ENCODE measurements at regions not wholly inside any gene's neighbourhood (a gene's known extent, or its start where the extent isn't known, plus 50 kb on each side); places are given as distances from the start of the nearest gene placed in this dataset.

DNA sequence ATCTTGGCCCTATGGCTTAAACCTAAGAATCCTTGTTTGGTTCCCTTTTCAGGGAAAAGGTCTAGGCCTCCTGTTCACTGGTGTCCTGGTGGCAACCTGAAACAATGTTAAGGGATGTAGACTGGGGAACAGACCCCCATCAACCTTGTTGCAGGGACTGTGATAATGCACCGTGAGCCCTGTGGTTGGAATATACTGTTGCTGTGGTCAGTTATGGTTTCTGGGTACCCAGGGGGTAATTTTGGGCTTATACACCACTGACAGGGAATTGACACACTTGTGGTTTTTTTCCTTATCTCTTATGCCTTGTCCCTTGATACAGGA, 64.0 kb upstream of the WDR1 start:
- Mint-ChIP-seq H3K4me1 (peaks cover 7% of the 10 kb centered on the region), H3K27ac (no peak overlapping the region), H3K36me3 (no peaks in the 10 kb centered on the region), H3K27me3 (ENCODE audit: low read depth) (no peaks in the 10 kb centered on the region), H3K9me3 (peaks cover 8% of the 10 kb centered on the region), H3K4me3 (no peak overlapping the region)
- no peak for DNase-seq (ENCODE audit: low spot score in 2 of 2, unreplicated experiment in 2 of 2)
- TF ChIP-seq, protein P1, sequence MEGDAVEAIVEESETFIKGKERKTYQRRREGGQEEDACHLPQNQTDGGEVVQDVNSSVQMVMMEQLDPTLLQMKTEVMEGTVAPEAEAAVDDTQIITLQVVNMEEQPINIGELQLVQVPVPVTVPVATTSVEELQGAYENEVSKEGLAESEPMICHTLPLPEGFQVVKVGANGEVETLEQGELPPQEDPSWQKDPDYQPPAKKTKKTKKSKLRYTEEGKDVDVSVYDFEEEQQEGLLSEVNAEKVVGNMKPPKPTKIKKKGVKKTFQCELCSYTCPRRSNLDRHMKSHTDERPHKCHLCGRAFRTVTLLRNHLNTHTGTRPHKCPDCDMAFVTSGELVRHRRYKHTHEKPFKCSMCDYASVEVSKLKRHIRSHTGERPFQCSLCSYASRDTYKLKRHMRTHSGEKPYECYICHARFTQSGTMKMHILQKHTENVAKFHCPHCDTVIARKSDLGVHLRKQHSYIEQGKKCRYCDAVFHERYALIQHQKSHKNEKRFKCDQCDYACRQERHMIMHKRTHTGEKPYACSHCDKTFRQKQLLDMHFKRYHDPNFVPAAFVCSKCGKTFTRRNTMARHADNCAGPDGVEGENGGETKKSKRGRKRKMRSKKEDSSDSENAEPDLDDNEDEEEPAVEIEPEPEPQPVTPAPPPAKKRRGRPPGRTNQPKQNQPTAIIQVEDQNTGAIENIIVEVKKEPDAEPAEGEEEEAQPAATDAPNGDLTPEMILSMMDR (IDR thresholded peaks at IDR 0.05; ENCODE audit: unreplicated experiment) = no peak

- H3K27me3 Mint-ChIP-seq (ENCODE audit: low read depth) = no peaks in the 10 kb centered on the region
- TF ChIP-seq, protein P1 (IDR thresholded peaks at IDR 0.05; ENCODE audit: unreplicated experiment) = no peak
- no peaks in the 10 kb centered on the region for H3K36me3 Mint-ChIP-seq
- H3K4me1 Mint-ChIP-seq = peaks cover 12% of the 10 kb centered on the region
- DNase-seq (ENCODE audit: low spot score in 2 of 2, unreplicated experiment in 2 of 2) = no peak
- peaks cover 8% of the 10 kb centered on the region for H3K9me3 Mint-ChIP-seq
- no peak overlapping the region for H3K4me3 Mint-ChIP-seq
- H3K27ac Mint-ChIP-seq = no peak overlapping the region
Observed at GRCh38 chr4:10179957-10180602, 63.5 kb upstream of the WDR1 start.

- TF ChIP-seq, protein P1 (IDR thresholded peaks at IDR 0.05; ENCODE audit: unreplicated experiment) = no peak
Observed at GRCh38 chr4:10178763-10179162, 62.2 kb upstream of the WDR1 start.

GRCh38 chr4:10175626-10176025, 59.0 kb upstream of the WDR1 start:
- no peaks in the 10 kb centered on the region for H3K27me3 Mint-ChIP-seq (ENCODE audit: low read depth)
- no peak for DNase-seq (ENCODE audit: low spot score in 2 of 2, unreplicated experiment in 2 of 2)
- TF ChIP-seq, protein P1 (IDR thresholded peaks at IDR 0.05; ENCODE audit: unreplicated experiment) = no peak
- H3K4me1 Mint-ChIP-seq = peaks cover 52% of the 10 kb centered on the region
- H3K9me3 Mint-ChIP-seq = peaks cover 4% of the 10 kb centered on the region
- peak overlapping the region; percentile 92 for H3K27ac Mint-ChIP-seq
- no peaks in the 10 kb centered on the region for H3K36me3 Mint-ChIP-seq
- H3K4me3 Mint-ChIP-seq = no peak overlapping the region

More at GRCh38 chr4:10178763-10179162, 62.2 kb upstream of the WDR1 start:
- no peak for DNase-seq (ENCODE audit: low spot score in 2 of 2, unreplicated experiment in 2 of 2)
- Mint-ChIP-seq H3K9me3 (peaks cover 8% of the 10 kb centered on the region), H3K4me3 (no peak overlapping the region), H3K4me1 (peaks cover 24% of the 10 kb centered on the region), H3K36me3 (no peaks in the 10 kb centered on the region), H3K27me3 (ENCODE audit: low read depth) (no peaks in the 10 kb centered on the region), H3K27ac (no peak overlapping the region)

DNA sequence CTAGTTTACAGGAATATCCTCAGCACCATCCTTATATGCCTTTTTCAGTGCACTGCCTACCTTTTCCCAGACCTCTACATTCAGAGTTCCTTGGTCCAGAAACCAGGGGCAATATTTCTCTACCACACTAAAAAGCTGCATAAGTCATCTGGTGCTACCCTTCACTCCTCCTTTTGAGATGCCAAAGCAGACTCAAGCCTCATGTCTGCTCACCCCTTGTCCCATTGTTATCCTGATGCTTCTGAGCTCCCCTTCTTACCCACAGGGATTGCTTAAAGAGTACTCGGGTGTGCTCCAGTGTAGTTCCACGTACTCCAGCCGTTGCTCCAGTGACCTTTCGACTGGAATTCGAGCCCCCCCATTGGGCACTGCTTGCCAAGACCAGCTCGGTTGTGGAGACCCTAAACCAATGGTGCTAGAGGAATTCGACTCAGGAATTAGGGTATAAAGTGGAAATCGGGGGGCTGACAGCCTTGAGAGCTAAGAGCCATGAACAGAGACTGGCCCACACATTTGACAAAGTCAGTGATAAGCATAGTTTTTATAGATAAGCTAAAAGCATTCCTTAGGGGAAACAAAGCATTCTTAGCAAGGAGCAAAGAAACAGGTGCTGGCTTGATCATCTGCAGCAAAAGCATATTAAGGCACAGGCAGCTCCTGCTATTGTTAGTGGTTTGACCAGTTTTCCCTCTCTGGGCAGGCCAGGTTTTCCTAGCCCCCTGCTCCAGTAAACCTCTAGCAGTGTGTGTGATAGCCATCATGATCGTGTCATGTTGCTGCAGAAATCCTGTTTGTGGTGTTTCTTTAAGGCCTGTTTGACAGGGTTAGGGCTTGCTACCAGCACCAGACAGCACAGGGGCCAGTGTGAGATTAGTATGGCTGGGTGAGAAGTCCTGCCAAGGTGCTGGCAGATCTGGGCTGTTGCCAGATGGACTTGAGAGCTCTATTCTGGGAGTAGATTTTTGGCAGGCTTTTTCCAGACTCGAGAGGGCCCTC, 57.5 kb upstream of the WDR1 start:
- Mint-ChIP-seq H3K27me3 (ENCODE audit: low read depth) (no peaks in the 10 kb centered on the region), H3K4me1 (peaks cover 58% of the 10 kb centered on the region), H3K4me3 (no peak overlapping the region), H3K27ac (peak overlapping the region; percentile 92), H3K36me3 (no peaks in the 10 kb centered on the region), H3K9me3 (peaks cover 4% of the 10 kb centered on the region)
- TF ChIP-seq, protein P1 (IDR thresholded peaks at IDR 0.05; ENCODE audit: unreplicated experiment) = no peak
- peak in 1 of 2 experiments; percentile 53 for DNase-seq (ENCODE audit: low spot score in 2 of 2, unreplicated experiment in 2 of 2)
